Psoas muscle (tissue), 7 donors: ENCODE measurements at regions not wholly inside any gene's neighbourhood (a gene's known extent, or its start where the extent isn't known, plus 50 kb on each side); places are given as distances from the start of the nearest gene placed in this dataset.

ENCODE experiments used
- ATAC-seq, 4 donors: fragments of 200-7000 bp; cut with Tn5 transposase; one replicate each; pipeline ENCODE4 v1.9.1; 2020; ENCODE audit warnings: moderate library complexity in 3 of 4, mild to moderate bottlenecking in 2 of 4
- DNase-seq, 2 donors: peaks; one replicate each; pipeline ENCODE4 v3.0.0-alpha.2; 2020
- H3K27ac ChIP-seq: fragments of 200-600 bp; one replicate; pipeline ENCODE4 v1.8.0; 2022
- H3K27me3 ChIP-seq, 3 donors: fragments of 200-600 bp in 1 of 3; one replicate each; pipeline versions ENCODE4 v1.6.1 to v1.8.0; 2013 to 2022; ENCODE audit warnings: low read length in 2 of 3, mild to moderate bottlenecking in 2 of 3, moderate library complexity in 1 of 3; ENCODE audit not compliant: insufficient read depth in 3 of 3
- H3K36me3 ChIP-seq, 2 donors: fragments of 200-600 bp in 1 of 2; one replicate each; pipeline versions ENCODE4 v1.6.1 to v1.8.0; 2013 to 2022; ENCODE audit warnings: low read depth in 1 of 2, mild to moderate bottlenecking in 1 of 2, moderate library complexity in 1 of 2; ENCODE audit not compliant: insufficient read depth in 1 of 2
- H3K4me1 ChIP-seq: fragments of 200-600 bp; one replicate; pipeline ENCODE4 v1.8.0; 2022
- H3K4me3 ChIP-seq: fragments of 200-600 bp; one replicate; pipeline ENCODE4 v1.8.0; 2022; ENCODE audit warnings: mild to moderate bottlenecking
- H3K9me3 ChIP-seq: fragments of 200-600 bp; one replicate; pipeline ENCODE4 v1.8.0; 2022
- CTCF ChIP-seq: fragments of 200-600 bp; IDR thresholded peaks from one replicate; pipeline ENCODE4 v1.8.0; 2022; ENCODE audit warnings: antibody characterized with exemption
- WGBS, 3 donors: extraction: QIAGEN DNeasy Blood & Tissue Kit; methylation state at CpG; one replicate each; pipeline versions ENCODE4 v1.1.6 to v1.1.7; 2013; 5-methylcytosine and 5-hydroxymethylcytosine counted together
- intact Hi-C, 2 donors: fragments of 100-400 bp; cut with DNase I; formaldehyde crosslinking; loops; one replicate each; pipeline versions ENCODE4 v1.11.0 to v1.14.2; 2022
- donor health status: healthy with polysubstance abuse.
- donor health status: DM: no; HTN: no; CAD: no; lungs with moderate emphysema.
- donor health status: Bipolar disorder and iron deficiency.
- donor health status: healthy.
- donor health status: DM: yes; HTN: yes; CAD: no.
- donor health status: DM: no; HTN: no; CAD: no.
- donor health status: DM: yes; HTN: yes; CAD: no.

- ATAC-seq = no peak
- WGBS, 3 donors = 48 to 52% (median 48%) methylated on average over 3 of the region's 3 CpGs
- H3K4me3 ChIP-seq = no peak overlapping the region
- no peak for TF ChIP-seq CTCF
- H3K27me3 ChIP-seq = no peaks in the 10 kb centered on the region
- no peaks in the 10 kb centered on the region for H3K9me3 ChIP-seq
- intact Hi-C loops = no loop called here
- H3K27ac ChIP-seq = no peak overlapping the region
- H3K4me1 ChIP-seq = no peaks in the 10 kb centered on the region
- no peak for DNase-seq
- H3K36me3 ChIP-seq = no peaks in the 10 kb centered on the region
These were observed 247.8 kb downstream of the DIRAS2 start for GRCh38 chr9:90394871-90395270.

- H3K9me3 ChIP-seq = no peaks in the 10 kb centered on the region
- TF ChIP-seq CTCF = no peak
- no peak for DNase-seq
- H3K4me3 ChIP-seq = no peak overlapping the region
- no peak overlapping the region for H3K27ac ChIP-seq
- H3K36me3 ChIP-seq = no peaks in the 10 kb centered on the region
- WGBS, 3 donors = 84 to 90% (median 89%) methylated on average over 6 of the region's 6 CpGs
- intact Hi-C loops = no loop called here
- H3K27me3 ChIP-seq = no peaks in the 10 kb centered on the region
- ATAC-seq = no peak
- H3K4me1 ChIP-seq = no peaks in the 10 kb centered on the region
These were observed 242.5 kb downstream of the DIRAS2 start for GRCh38 chr9:90400091-90400490.

- intact Hi-C loops = no loop called here
- H3K4me1 ChIP-seq = no peaks in the 10 kb centered on the region
- peaks cover 4% of the 10 kb centered on the region for H3K9me3 ChIP-seq
- 78 to 83% (median 82%) methylated on average over 3 of the region's 3 CpGs for WGBS, 3 donors
- H3K27ac ChIP-seq = no peak overlapping the region
- no peak for DNase-seq
- ATAC-seq = no peak
- no peaks in the 10 kb centered on the region for H3K36me3 ChIP-seq
- TF ChIP-seq CTCF = no peak
- H3K27me3 ChIP-seq = no peaks in the 10 kb centered on the region
- H3K4me3 ChIP-seq = no peak overlapping the region
These were observed 234.0 kb downstream of the DIRAS2 start for GRCh38 chr9:90408659-90409058.

GRCh38 chr9:90419221-90419851 is 223.3 kb downstream of the DIRAS2 start:
- 75 to 88% (median 85%) methylated on average over 4 of the region's 4 CpGs for WGBS, 3 donors
- no peak for DNase-seq
- H3K27ac ChIP-seq = no peak overlapping the region

More at GRCh38 chr9:90419221-90419851, 223.3 kb downstream of the DIRAS2 start:
- ATAC-seq = no peak
- Histone ChIP-seq H3K36me3 (no peaks in the 10 kb centered on the region), H3K27me3 (peaks cover 0 to 4% (median 0%) of the 10 kb centered on the region in 3 donors), H3K4me3 (no peak overlapping the region), H3K4me1 (no peaks in the 10 kb centered on the region), H3K9me3 (no peaks in the 10 kb centered on the region)
- intact Hi-C loops = no loop called here
- no peak for TF ChIP-seq CTCF
